Mammary epithelial cell (primary cell): ENCODE measurements at regions not wholly inside any gene's neighbourhood (a gene's known extent, or its start where the extent isn't known, plus 50 kb on each side); places are given as distances from the start of the nearest gene placed in this dataset.

Experiments used
- EZH2 ChIP-seq: IDR thresholded peaks from 2 replicates; pipeline ENCODE4 v1.6.1; 2012; ENCODE audit warnings: low read length, inconsistent platforms, borderline replicate concordance
- TF ChIP-seq, protein P1 (sequence below), 2 donors: IDR thresholded peaks in 1 of 2; conservative IDR thresholded peaks in 1 of 2; 2 replicates each; pipeline ENCODE4 v1.5.1; 2011 to 2012; ENCODE audit warnings: inconsistent platforms in 2 of 2, low read length in 2 of 2, mild to moderate bottlenecking in 2 of 2, control low read depth in 1 of 2, low read depth in 1 of 2; ENCODE audit not compliant: insufficient read depth in 1 of 2; ENCODE audit errors: extremely low read depth in 1 of 2

DNA sequence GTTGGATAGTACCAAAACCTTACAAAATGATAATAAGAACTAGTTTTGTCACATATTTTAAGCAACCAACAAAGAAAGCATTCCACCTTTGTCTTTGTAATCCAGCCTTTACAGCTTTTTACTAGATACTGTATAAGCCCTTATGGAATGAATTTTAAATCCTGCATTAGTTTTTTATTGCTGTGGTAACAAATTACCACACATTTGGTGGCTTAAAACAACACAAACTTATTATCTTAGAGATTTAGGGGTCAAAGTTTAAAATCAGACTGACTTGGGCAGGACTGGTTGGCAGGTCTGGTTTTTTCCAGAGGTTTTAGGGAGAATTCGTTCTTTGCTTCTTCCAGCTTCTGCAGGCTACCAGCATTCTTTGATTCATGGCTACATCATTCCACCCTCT is 108.5 kb upstream of the NLGN1 start:
- TF ChIP-seq, protein P1, sequence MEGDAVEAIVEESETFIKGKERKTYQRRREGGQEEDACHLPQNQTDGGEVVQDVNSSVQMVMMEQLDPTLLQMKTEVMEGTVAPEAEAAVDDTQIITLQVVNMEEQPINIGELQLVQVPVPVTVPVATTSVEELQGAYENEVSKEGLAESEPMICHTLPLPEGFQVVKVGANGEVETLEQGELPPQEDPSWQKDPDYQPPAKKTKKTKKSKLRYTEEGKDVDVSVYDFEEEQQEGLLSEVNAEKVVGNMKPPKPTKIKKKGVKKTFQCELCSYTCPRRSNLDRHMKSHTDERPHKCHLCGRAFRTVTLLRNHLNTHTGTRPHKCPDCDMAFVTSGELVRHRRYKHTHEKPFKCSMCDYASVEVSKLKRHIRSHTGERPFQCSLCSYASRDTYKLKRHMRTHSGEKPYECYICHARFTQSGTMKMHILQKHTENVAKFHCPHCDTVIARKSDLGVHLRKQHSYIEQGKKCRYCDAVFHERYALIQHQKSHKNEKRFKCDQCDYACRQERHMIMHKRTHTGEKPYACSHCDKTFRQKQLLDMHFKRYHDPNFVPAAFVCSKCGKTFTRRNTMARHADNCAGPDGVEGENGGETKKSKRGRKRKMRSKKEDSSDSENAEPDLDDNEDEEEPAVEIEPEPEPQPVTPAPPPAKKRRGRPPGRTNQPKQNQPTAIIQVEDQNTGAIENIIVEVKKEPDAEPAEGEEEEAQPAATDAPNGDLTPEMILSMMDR (conservative IDR thresholded peaks at IDR 0.05 in 1 of 2, IDR thresholded peaks at IDR 0.05 in 1 of 2; ENCODE audit: extremely low read depth in 1 of 2, insufficient read depth in 1 of 2, low read depth in 1 of 2, low read length in 2 of 2) = no peak
- TF ChIP-seq EZH2 = no peak
